GM12874 (cell line): ENCODE measurements at regions not wholly inside any gene's neighbourhood (a gene's known extent, or its start where the extent isn't known, plus 50 kb on each side); places are given as distances from the start of the nearest gene placed in this dataset.

Experiments
- CTCF ChIP-seq: IDR thresholded peaks from 2 replicates; pipeline ENCODE4 v1.5.1; 2011; ENCODE audit warnings: low read depth, mild to moderate bottlenecking, control low read depth, low read length, moderate library complexity; ENCODE audit not compliant: insufficient read depth

DNA sequence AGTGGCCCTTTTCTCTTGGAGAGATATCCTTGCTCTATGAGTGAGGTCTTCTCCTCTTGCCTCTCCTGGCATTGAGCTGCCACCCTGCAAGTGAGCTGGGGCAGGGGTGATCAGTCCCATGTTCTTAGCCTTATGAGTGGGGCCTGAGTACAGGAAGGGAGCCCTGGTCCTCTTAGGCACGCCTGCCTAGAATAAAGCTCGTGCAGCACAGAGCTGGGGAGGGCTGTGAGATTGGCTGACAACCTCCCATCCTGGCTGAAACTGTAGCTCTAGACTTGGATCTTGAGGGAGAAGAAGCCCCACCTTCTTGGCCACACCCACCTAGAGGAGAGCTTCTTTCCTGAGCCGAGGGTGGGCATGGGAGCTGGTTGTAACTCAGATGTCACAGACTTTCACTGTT is 305.0 kb upstream of the ZNF32 start:
- TF ChIP-seq CTCF = no peak

DNA sequence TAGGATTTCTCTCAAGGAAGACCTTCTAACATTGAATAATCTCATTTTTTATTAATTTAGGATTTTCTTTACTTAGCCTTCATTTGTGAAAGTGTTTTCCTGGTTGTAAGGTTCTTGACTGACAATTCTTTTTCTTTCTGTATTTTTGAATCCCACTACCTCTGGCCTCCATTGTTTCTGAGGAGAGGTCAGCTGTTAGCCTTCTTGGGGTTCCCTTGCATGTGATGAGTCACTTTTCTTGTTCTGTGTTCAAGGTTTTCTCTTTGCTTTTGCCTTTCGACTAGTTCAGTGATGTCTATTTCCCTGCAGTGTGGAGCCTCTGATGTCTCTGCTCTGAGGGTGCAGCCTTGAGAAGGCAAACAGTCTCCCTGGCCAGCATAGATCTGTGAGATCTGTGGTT is 304.1 kb upstream of the ZNF32 start:
- no peak for TF ChIP-seq CTCF

- TF ChIP-seq CTCF = no peak
Measured at GRCh38 chr10:43949351-43949750, 300.7 kb upstream of the ZNF32 start.

GRCh38 chr10:43946445-43946844 is 297.8 kb upstream of the ZNF32 start:
- no peak for TF ChIP-seq CTCF

DNA sequence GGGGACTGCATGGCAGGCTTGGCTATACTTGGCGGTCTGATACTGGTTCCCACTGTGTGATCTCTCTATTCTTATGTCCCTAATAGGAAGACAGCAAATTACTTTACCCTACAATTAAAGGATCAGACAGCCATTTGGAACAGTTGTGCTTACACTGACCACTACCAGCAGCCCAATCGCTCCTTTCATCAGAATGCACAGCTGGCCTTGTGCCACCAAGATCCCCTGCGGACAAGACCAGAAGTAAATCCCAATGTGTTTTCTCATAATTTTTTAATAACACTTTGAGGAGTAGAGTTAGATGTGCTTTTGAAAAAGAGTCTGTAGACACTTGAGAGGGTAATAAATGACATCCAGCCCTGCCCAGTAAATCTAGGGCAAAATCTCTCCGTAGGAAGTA is 297.2 kb upstream of the ZNF32 start:
- no peak for TF ChIP-seq CTCF

DNA sequence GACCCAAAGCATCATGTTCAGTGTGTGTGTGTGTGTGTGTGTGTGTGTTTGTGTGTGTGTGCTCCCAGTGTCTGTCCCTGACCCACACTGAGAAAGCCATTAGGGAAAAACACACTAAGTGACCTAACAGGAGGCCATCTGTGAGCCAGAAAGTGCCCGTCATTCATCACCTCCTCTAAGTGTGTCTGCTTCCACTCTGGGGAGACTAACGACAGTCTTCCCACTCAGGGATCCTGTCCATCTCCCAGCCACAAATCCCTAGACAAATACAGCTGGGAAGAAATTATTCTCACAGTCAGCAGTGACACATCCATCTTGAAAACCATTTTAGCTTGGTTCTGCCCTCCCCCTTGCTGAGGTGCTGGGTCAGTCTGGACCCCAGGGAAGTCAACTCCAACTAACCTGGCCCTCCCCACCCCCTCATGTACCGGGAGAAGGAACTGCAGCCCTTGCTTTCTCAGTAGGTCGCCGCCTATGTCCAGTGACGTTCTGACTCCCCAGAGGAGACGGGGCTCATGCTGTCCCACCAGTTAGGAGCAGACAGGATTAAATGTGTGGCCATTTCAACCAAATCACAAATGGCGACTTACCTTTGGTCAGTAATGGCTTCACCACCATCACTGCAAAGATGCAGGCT is 296.5 kb upstream of the ZNF32 start:
- no peak for TF ChIP-seq CTCF

GRCh38 chr10:43944381-43945093 is 295.9 kb upstream of the ZNF32 start:
- TF ChIP-seq CTCF = no peak
